COLO668 (cell line): ENCODE measurements at regions not wholly inside any gene's neighbourhood (a gene's known extent, or its start where the extent isn't known, plus 50 kb on each side); places are given as distances from the start of the nearest gene placed in this dataset.

ENCODE experiments used
- DNase-seq: peaks from one replicate; lab custom pipeline; 2025; ENCODE audit not compliant: unreplicated experiment; lab: John Stamatoyannopoulos, UW

GRCh38 chr12:88251798-88252197 is 109.7 kb downstream of the TMTC3 start:
- no peak for DNase-seq

DNA sequence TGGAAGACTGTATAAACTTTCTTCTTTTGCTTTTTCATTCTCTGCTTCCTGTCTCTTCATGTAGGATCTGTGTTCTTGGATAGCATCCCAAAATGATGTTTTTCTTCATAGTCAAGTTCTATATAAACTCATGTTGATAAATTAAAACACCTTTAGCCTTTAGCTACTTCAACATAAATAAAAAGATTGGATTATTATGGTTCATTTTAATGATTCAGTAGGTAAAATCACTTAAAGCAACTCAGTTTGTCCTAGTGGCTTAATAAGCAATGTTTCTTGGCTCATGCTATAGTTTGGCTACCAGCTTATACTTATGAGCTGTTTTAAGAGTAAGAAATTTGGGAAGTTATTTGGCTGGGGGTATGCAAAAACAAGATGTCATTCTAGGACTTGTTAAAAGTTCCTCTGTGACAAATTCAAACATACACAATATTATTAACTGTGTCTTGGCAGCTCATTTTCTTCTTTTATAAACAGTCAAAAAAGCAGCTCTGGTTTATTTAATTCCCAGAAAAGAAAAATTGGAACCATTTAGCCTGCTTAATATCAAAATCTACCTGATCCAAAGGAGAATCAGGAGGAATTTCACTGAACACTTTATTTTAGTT is 111.4 kb downstream of the TMTC3 start:
- DNase-seq: no peak

- no peak for DNase-seq
Observed at GRCh38 chr12:88255224-88255623, 113.1 kb downstream of the TMTC3 start.

DNA sequence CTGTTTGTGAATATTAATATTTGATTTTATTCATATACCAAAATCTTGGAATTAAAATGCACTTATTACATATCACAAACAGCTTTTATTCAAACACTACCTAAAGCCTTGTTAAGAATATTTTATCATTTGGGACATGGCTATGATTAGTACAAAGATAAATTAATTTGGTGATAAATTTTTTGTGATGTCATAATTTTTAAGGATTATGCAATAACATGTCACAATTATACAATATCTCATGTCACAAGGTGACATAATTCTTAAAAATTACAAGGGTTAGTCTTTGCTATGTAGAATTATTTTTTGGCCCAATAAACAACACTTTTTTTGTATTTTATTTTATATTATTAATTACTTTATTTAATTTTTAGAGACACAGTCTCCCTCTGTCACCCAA is 113.7 kb downstream of the TMTC3 start:
- no peak for DNase-seq

- DNase-seq: no peak
Observed at GRCh38 chr12:88258396-88258795, 116.3 kb downstream of the TMTC3 start.

DNA sequence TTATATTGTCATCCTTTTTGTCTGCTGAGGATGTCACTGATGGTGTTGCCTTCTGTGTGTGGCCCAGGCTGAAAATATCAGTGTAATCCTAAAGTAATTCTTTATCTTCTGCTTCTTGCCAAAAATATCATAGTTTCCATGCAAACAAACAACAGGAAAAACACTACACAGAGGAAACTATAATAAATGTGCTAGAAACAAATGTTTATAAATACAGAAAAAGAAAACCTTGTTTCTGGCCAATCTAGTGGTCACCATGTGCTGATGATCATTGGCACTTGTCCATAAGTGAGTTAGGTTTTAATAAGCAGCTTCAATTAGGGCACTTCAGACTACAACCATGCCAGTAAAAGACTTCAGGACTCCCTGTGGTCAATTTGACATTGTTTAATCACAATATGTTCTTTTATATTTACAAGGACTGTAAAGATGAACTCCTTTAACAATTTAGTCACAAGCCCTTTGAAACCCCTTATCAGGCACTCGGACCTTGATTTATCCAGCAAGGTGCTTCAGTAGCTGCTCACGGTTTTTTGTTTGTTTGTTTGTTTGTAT is 124.8 kb downstream of the TMTC3 start:
- DNase-seq: no peak

DNA sequence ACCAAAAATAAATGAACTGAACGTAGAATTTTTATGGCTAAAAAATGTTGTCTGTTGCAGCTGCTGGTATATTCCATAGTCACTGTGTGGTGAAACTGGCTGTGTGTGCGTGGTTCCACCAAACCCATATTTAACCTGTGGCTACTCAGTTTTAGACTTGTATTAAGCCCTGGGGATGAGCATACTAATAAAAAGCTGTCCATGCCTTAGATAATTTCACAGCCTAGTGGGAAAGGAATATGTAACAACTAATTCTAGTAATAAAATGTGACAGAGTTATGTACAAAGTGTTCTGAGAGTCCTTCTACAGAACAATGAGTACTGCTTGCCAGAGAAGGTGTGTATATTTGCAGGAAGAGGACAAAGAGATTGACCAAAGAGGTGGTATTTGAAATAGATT is 125.5 kb downstream of the TMTC3 start:
- DNase-seq: no peak

DNA sequence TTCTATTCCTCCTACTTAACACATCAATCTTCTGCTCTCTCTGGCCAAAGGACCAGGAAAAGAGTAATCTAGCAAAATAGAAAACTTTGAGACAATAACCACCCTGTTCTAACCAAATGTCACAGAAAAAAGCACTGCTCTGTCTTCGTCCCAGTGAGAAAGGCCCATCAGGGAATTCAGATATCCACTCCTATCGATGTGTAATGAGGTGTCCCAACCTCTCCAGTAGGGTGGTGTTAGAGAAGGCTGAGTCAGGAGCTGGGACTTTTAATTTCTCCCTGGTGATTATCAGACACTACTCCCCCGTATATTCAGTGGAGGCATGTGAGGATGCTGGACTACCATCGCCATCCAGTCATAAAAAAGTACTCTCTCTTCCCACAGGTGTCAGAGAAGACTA is 130.3 kb downstream of the TMTC3 start:
- DNase-seq: no peak

GRCh38 chr12:88273450-88273849 is 131.3 kb downstream of the TMTC3 start:
- DNase-seq: no peak

GRCh38 chr12:88273875-88274274 is 131.8 kb downstream of the TMTC3 start:
- no peak for DNase-seq

DNA sequence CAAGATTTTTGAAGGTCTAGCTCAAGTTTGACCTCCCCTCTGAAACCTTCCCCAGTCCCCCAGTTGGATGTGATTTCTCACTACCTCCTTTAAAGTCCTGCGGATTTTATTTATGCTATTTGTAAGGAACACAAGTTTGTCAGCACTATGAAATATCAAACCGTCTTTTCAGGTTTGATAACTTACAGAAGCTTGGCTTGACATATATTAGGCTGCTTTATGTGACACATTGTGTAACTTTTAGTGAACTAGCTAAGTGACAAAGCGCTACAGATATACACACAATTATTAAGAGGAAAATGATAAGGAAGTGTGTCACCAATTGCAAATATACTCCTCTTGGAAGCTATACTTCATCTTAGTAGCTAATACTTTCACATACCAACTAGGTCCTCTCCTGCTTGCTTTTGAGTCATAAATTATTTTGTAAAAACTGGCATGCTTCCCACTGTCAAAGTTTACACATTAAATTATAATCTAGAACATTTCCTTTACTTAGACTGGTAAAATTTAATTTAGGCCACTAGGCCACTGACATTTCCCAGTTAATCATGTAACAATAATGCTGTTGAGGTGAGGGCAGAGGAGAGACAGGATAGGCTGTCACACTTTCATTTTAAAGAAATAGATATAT is 149.5 kb downstream of the TMTC3 start:
- no peak for DNase-seq

GRCh38 chr12:88298014-88298682 is 156.0 kb downstream of the TMTC3 start:
- no peak for DNase-seq

DNA sequence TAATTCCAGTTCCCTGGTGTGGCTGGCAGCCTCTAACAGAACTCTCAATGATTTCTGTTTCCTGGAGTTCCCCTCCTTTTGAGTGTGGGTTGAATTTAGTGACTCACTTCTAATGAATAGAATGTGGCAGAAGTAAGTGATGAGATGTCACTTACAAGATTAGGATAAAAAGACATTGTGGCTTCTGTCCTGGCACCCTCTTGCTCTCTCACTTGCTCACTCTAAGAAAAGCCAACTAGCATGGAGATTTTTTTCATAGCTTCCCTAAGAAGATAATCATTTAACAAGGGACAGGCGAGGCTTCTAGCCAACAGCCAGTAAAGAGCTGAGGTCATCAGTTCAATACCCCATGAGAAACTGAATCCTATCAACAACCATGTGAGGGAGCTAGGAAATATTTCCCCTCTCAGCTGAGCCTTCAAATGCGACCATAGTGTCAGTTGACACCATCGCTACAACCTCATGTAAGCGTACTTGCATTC is 156.7 kb downstream of the TMTC3 start:
- DNase-seq: no peak

GRCh38 chr12:88299567-88300101 is 157.5 kb downstream of the TMTC3 start:
- no peak for DNase-seq

DNA sequence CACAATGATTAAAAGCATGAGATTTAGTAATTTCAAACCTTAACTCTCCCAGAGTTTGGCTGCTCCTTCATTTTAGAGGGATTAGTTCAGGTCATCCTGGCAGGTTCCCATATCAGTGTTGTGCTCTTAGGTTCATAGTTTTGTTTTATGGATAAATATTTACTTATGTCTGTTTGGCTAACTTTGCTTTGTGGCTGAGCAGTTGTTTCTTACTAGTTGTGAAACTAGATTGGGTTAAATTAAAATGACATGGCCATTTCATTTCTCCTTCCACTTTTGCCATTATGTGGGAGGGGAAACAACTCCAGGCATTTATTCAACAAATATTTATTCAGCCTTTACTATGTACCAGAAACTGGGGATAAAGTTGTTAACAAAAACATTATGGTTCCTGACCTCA is 158.8 kb downstream of the TMTC3 start:
- no peak for DNase-seq

DNA sequence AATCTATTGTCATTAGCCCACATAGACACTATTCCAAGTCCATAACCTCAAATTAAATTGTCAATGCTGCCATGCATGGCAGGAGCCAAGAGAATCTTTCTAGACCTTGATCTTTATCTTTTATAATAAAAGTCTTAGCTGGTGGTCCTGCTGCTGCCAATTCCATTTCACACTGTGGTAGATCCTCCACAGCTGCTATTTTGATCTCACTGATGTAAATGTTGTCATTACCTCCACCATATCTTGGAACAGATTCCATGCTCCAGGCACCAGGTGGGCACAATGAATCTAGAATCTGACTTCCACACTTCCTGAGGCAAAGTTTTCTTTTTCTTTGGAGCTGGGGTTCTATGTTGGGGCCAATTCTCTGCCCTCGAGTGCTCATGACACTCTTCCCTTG is 161.2 kb downstream of the TMTC3 start:
- no peak for DNase-seq

- DNase-seq: no peak
Observed at GRCh38 chr12:88305254-88305890, 163.3 kb downstream of the TMTC3 start.

DNA sequence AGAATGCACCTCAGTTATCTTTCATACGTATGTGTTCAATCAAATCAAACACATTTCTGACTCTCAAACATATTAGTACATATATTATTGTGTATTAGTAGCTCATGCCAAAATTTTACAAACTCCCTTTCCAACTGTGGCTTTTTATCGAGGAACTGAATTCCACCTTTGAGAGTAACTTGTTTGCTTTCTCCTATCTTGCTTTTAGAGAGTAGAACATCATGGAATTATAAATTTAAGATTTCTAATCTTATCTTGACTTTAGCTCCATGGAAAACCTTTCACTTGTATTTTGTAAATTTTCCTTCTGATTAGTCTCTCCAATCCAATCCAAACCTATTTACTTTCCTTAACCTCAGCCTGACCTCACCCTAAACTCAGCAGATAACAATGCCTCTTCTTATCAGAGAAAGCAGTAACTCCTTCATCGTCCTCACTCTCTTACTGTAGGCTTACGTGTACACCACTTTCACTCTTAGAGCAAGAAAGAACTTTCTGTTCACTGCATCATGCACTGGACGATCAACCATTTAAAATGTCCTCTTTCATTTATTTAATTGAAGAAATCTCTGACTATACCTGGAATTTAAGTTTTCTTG is 164.5 kb downstream of the TMTC3 start:
- DNase-seq: no peak

- no peak for DNase-seq
Observed at GRCh38 chr12:88307961-88308360, 165.9 kb downstream of the TMTC3 start.

DNA sequence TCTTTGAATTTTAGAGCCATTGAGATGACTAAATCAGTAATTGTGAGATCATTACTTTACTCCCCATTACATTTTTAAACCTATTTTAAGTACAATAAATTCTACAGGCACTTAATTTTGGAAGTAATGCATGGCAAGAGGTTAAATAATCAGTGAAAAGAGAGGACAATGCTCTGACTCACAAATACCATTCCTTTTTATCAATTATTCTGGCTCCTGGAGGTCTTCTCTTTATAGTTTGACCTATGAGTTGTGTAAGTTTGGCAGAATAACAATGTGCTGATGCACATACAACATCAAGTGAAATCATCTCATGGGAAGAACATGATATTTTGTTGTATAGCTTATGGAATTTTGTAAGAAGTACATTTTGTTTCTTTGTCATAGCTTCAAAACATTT is 166.7 kb downstream of the TMTC3 start:
- no peak for DNase-seq

DNA sequence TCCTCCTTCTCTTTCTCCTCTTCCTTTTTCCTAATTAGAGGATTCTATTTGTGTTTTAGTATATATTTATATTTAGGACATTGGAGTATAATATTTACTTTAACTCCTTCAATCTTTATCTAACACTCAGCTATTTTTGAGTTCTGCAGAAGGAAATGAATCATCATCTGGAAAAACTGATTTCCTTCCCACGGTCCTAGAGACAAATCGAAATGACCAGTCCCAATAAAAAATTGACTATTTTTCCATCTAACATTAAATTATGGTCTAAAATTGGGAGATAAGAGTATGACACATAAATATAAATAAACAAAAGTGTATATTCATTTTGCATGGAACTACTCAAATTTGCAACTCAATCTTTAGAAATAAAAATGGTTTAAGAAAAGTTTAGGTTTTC is 167.4 kb downstream of the TMTC3 start:
- DNase-seq: no peak
